Breast epithelium (tissue), 4 donors: ENCODE measurements at regions not wholly inside any gene's neighbourhood (a gene's known extent, or its start where the extent isn't known, plus 50 kb on each side); places are given as distances from the start of the nearest gene placed in this dataset.

Source experiments
- DNase-seq, 2 donors: peaks; one replicate each; pipeline ENCODE4 v3.0.0-alpha.2; 2019; ENCODE audit warnings: low spot score in 2 of 2
- H3K27ac ChIP-seq, 2 donors: fragments of 200-600 bp; sonication (generic) in 1 of 2; one replicate each; pipeline ENCODE4 v1.5.1; 2016 to 2019; ENCODE audit warnings: mild to moderate bottlenecking in 1 of 2
- H3K27me3 ChIP-seq, 2 donors: fragments of 200-600 bp; sonication (generic) in 1 of 2; one replicate each; pipeline versions ENCODE4 v1.5.1 to v1.6.0; 2017 to 2019; ENCODE audit warnings: control low read depth in 1 of 2, mild to moderate bottlenecking in 1 of 2
- H3K36me3 ChIP-seq: fragments of 200-600 bp; one replicate; pipeline ENCODE4 v1.5.1; 2019
- H3K4me1 ChIP-seq, 2 donors: fragments of 200-600 bp; sonication (generic); one replicate each; pipeline ENCODE4 v1.5.1; 2016 to 2019; ENCODE audit warnings: control low read depth in 1 of 2
- H3K4me3 ChIP-seq, 3 donors: fragments of 200-600 bp; sonication (generic); 1 replicate in 2 of 3; 2 replicates in 1 of 3; pipeline ENCODE4 v1.5.1; 2016 to 2019; ENCODE audit warnings: mild to moderate bottlenecking in 3 of 3, moderate library complexity in 2 of 3
- H3K9me3 ChIP-seq, 2 donors: fragments of 200-600 bp; sonication (generic) in 1 of 2; one replicate each; pipeline ENCODE4 v1.5.1; 2016 to 2019; ENCODE audit warnings: control low read depth in 1 of 2
- CTCF ChIP-seq, 3 donors: fragments of 450-650 bp; IDR thresholded peaks; one replicate each; pipeline ENCODE4 v1.5.1; 2016 to 2017; ENCODE audit warnings: antibody characterized with exemption in 3 of 3, mild to moderate bottlenecking in 3 of 3, moderate library complexity in 3 of 3
- POLR2A ChIP-seq: fragments of 450-650 bp; IDR thresholded peaks from one replicate; pipeline ENCODE4 v1.6.1; 2016; ENCODE audit warnings: antibody characterized with exemption, mild to moderate bottlenecking, moderate library complexity
- POLR2AphosphoS5 ChIP-seq, 3 donors: sonication (generic); formaldehyde crosslinking; IDR thresholded peaks; one replicate each; pipeline ENCODE4 v1.6.1; 2017; ENCODE audit warnings: antibody characterized with exemption in 3 of 3
- intact Hi-C: fragments of 100-400 bp; cut with DNase I; formaldehyde crosslinking; loops from one replicate; pipeline ENCODE4 v1.15.1; 2023; ENCODE audit warnings: low total_unique reads

DNA sequence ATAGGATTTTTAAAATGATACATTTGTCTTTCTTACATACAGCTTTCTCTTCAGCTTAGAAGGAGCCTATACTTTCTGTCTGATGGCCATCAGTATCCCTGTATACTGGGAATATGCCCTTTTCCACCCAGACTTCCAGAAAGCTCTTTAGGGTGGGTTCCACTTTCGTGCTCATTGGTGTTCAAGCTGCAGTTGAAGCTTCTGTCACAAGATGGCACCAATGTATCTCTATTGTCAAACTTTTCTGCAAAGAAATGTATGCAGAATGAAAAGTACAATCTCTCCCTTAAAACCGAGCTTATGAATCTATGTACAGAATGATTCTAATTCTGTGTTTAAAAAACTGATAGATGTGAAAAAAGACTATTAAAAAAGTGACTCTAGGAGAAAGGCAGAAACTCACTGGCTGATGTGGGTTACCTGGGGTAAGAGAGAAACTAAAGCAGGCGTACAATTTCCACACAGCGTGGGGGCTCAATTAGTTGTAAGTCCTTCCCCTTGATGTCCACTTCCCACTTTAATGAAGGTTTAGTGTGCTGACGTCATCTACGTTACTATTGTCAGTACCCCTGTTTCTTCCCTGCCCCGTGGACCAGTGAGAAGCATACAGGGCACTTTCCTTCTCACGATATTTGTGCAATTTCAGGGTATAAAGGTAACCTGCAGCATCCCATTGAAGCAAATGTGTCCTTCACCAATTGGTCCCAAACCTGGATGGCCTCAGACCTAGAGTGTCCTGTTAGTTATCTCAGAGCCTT lies 57.3 kb upstream of the TCEAL2 start:
- Histone ChIP-seq H3K4me1 (no peaks in the 10 kb centered on the region), H3K4me3 (no peak overlapping the region), H3K9me3 (peaks cover 0 to 7% of the 10 kb centered on the region in 2 donors), H3K27me3 (peaks cover 0 to 30% of the 10 kb centered on the region in 2 donors), H3K36me3 (no peaks in the 10 kb centered on the region), H3K27ac (no peak overlapping the region)
- no peak for DNase-seq
- intact Hi-C loops = no loop called here
- TF ChIP-seq POLR2AphosphoS5 (IDR thresholded peaks at IDR 0.05) (no peak), CTCF (IDR thresholded peaks at IDR 0.05) (peak in 1 of 3 donors; percentile 25)

DNA sequence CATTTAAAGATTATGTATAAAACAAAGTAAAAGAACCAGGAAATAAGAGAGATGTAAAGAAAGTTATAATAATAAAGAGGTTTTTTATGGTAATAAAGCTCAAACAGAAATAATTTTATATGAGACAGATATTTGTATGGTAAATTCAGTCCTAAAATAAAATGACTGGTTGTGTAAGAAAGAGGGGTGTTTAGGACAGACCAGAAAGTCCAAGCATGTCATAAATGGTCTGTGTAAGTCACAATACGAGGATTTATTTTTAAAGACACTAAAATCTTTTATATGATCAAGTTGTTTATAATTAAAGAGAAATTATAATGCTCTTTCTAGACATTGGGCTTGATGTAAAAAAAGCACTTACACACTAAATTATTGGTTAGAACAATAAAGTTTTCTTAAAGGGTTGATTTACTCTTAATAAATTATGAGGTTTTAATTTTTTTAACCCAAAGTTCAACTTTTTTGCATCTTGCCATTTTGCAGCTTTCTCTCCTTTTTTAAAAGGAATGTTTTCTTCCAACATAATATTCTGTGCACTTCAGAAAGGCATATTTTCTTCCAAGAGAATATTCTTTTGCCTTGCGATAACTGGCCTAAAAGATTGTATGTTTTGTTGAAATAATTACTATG lies 61.9 kb upstream of the TCEAL2 start:
- no peak for TF ChIP-seq POLR2A
- no peak for TF ChIP-seq POLR2AphosphoS5 (IDR thresholded peaks at IDR 0.05)
- no peak for TF ChIP-seq CTCF (IDR thresholded peaks at IDR 0.05)
- no peak overlapping the region for H3K27ac ChIP-seq
- peaks cover 0 to 7% of the 10 kb centered on the region in 2 donors for H3K9me3 ChIP-seq
- no peaks in the 10 kb centered on the region for H3K36me3 ChIP-seq
- no peak overlapping the region for H3K4me3 ChIP-seq
- no peak for DNase-seq
- intact Hi-C loops = no loop called here
- no peaks in the 10 kb centered on the region for H3K4me1 ChIP-seq
- H3K27me3 ChIP-seq = peaks cover 0 to 44% of the 10 kb centered on the region in 2 donors

GRCh38 chrX:102044496-102044895 lies 81.0 kb upstream of the TCEAL2 start:
- Histone ChIP-seq H3K9me3 (peaks cover 0 to 11% of the 10 kb centered on the region in 2 donors), H3K27me3 (peaks cover 0 to 22% of the 10 kb centered on the region in 2 donors), H3K4me1 (no peaks in the 10 kb centered on the region), H3K4me3 (no peak overlapping the region), H3K36me3 (no peaks in the 10 kb centered on the region), H3K27ac (no peak overlapping the region)
- intact Hi-C loops = no loop called here
- no peak for DNase-seq
- TF ChIP-seq POLR2A (no peak), CTCF (IDR thresholded peaks at IDR 0.05) (no peak), POLR2AphosphoS5 (IDR thresholded peaks at IDR 0.05) (no peak)

- intact Hi-C loops = no loop called here
- no peak for DNase-seq
- no peaks in the 10 kb centered on the region for H3K36me3 ChIP-seq
- peaks cover 0 to 16% of the 10 kb centered on the region in 2 donors for H3K9me3 ChIP-seq
- H3K27me3 ChIP-seq = peaks cover 0 to 22% of the 10 kb centered on the region in 2 donors
- no peak overlapping the region for H3K4me3 ChIP-seq
- no peak overlapping the region for H3K27ac ChIP-seq
- H3K4me1 ChIP-seq = no peaks in the 10 kb centered on the region
- TF ChIP-seq POLR2A (no peak), CTCF (IDR thresholded peaks at IDR 0.05) (no peak), POLR2AphosphoS5 (IDR thresholded peaks at IDR 0.05) (no peak)
Measured at GRCh38 chrX:102043380-102043779, 82.1 kb upstream of the TCEAL2 start.
